ENCODE measurements at regions not wholly inside any gene's neighbourhood (a gene's known extent, or its start where the extent isn't known, plus 50 kb on each side); places are given as distances from the start of the nearest gene placed in this dataset.

- TF ChIP-seq, protein P1, sequence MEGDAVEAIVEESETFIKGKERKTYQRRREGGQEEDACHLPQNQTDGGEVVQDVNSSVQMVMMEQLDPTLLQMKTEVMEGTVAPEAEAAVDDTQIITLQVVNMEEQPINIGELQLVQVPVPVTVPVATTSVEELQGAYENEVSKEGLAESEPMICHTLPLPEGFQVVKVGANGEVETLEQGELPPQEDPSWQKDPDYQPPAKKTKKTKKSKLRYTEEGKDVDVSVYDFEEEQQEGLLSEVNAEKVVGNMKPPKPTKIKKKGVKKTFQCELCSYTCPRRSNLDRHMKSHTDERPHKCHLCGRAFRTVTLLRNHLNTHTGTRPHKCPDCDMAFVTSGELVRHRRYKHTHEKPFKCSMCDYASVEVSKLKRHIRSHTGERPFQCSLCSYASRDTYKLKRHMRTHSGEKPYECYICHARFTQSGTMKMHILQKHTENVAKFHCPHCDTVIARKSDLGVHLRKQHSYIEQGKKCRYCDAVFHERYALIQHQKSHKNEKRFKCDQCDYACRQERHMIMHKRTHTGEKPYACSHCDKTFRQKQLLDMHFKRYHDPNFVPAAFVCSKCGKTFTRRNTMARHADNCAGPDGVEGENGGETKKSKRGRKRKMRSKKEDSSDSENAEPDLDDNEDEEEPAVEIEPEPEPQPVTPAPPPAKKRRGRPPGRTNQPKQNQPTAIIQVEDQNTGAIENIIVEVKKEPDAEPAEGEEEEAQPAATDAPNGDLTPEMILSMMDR (conservative IDR thresholded peaks at IDR 0.05; ENCODE audit: low read length): no peak
- no peak for TF ChIP-seq EZH2phosphoT487 (IDR thresholded peaks at IDR 0.05; ENCODE audit: borderline replicate concordance, low read depth, low read length)
Observed at GRCh38 chr1:87705233-87705632, 376.6 kb downstream of the LMO4 start.

Measured in OCI-LY7 (cell line).